ENCODE measurements at regions not wholly inside any gene's neighbourhood (a gene's known extent, or its start where the extent isn't known, plus 50 kb on each side); places are given as distances from the start of the nearest gene placed in this dataset.
"Not testable (repeated sequence)": the region's sequence is repeated elsewhere in the genome, so short reads cannot be mapped to it uniquely, and the experiment has no call there.

DNA sequence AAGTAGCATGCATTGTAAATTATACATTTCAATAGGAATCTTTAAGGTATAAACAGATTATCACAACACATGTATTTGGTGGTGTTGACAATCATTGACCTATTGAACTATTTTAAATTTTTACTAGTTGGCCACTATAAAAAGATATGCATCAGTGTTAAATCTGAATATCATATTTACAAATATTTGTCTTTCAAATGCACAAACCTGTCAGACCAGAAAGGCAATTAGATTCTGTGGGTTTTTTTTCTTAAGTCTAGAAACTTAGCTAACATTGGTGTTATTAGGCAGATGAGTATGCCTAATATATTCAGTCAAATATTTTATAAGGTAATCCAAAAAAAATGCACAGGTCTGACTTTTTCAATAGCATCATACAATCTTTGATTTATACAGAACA lies 241.4 kb upstream of the DGKB start:
- in situ Hi-C loops (cut with MboI; ENCODE audit: low sequenced_read_pairs): no loop called here

GRCh38 chr7:15143121-15143520 lies 240.6 kb upstream of the DGKB start:
- in situ Hi-C loops (cut with MboI; ENCODE audit: low sequenced_read_pairs): no loop called here

GRCh38 chr7:15140431-15140830 lies 237.9 kb upstream of the DGKB start:
- in situ Hi-C loops (cut with MboI; ENCODE audit: low sequenced_read_pairs): no loop called here

GRCh38 chr7:15131661-15132060 lies 229.1 kb upstream of the DGKB start:
- in situ Hi-C loops (cut with MboI; ENCODE audit: low sequenced_read_pairs): no loop called here

- in situ Hi-C loops (cut with MboI; ENCODE audit: low sequenced_read_pairs): no loop called here
Observed at GRCh38 chr7:15130666-15131541, 228.4 kb upstream of the DGKB start.

DNA sequence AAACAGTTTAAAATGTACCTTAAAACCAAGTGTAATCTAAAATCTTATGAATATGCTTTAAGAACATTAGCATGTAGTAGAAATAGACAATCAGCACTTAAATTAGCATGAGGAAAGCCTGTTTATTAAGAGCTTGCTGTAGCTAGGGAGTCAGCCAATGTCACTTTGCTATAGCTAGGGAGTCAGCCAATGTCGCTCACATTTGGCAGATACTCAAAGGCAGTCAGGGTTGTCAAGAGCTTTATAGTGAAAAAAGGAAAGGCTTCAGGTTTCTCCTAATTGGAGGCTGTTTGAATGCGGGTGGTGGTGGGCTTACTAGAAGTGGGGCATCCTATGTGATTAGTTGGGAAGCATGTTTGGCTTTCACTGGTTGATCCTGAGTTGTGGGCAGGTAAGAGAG lies 226.2 kb upstream of the DGKB start:
- in situ Hi-C loops (cut with MboI; ENCODE audit: low sequenced_read_pairs): no loop called here

DNA sequence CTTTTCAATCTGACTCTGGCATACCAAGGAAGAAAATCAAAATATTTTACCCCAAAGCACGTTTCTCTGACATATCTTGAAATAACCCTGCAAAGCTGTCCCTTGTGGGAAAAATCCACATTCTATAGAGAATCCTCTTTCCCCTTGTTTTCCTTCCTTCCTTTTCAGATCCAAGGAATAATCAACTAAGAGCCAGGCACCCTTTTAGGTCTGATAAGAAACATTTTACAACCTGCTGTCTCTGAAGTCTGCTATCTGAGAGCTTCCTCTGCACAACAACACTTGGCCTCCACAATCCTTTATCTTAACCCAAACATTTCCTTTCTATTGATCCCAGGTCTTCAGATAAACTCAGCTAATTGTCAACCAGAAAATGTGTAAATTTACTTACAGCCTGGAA lies 224.1 kb upstream of the DGKB start:
- in situ Hi-C loops (cut with MboI; ENCODE audit: low sequenced_read_pairs): not testable (repeated sequence)

- in situ Hi-C loops (cut with MboI; ENCODE audit: low sequenced_read_pairs): no loop called here
Observed at GRCh38 chr7:15123901-15124300, 221.3 kb upstream of the DGKB start.

- in situ Hi-C loops (cut with MboI; ENCODE audit: low sequenced_read_pairs): no loop called here
Observed at GRCh38 chr7:15113752-15114151, 211.2 kb upstream of the DGKB start.

GRCh38 chr7:15105711-15106110 lies 203.2 kb upstream of the DGKB start:
- in situ Hi-C loops (cut with MboI; ENCODE audit: low sequenced_read_pairs): no loop called here

DNA sequence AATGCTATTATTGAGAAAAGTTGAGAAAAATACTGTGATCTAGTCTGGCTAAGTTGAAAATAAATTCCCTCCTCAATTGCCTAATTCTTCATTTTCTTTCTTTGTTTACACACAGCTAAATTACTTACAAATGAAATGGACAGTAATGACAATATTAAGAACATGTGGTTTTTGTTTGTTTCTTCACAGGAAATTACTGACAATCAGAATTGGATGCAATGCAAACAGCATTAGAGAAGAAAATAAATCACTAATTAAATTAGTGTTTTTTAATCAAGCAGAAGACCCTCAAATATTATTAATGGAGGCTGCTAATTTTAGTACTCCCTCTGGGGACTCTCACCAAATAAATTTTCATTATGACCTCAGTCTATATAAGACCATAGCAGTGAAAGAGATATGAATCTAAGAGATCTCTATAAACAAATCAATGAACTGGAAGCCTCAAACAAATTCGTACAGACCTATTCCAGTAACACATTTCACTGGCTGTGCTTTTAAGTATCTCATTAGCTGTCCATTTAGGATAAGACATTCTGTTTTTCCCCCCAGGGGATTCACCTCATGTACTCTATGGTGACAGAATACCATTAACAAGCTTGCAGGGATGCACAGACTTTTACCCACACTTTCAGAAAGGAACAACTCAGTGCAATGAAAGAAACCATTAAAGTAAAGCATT lies 202.0 kb upstream of the DGKB start:
- in situ Hi-C loops (cut with MboI; ENCODE audit: low sequenced_read_pairs): no loop called here

DNA sequence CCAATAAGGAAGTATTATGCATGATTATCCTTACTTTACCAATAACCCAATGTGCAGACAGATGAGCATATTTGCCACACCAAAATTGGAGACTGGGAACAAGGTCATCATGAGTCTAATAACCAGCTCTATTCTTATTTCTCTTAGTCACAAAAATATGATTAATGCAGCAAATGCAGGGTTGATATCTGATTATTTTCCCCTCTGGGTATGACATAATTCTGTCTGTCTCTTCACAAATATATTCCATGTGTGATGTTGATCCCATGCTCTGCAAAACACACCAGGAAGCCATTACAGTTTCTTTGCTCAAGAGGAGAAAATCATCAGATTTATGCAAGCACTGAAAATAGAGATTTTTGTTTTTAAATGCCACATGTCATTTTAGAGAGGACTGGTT lies 196.5 kb upstream of the DGKB start:
- in situ Hi-C loops (cut with MboI; ENCODE audit: low sequenced_read_pairs): no loop called here

DNA sequence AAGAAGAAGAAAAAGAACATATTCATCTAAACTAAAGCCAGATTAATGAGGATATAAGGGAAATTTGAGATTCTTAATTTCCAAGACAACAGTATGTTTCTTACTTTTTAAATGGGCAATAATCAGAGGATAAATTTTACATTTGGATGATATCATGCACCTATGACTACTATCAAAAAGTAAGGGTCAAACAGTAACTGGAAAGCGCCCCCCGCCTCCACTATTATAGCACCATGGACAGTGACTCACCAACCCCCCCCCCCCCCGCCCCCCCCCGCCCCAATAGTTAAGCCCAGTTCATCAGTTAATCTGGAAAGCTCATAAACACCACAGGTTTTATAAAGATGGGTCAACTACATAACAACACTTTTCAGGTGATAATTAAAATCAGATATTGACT lies 194.3 kb upstream of the DGKB start:
- in situ Hi-C loops (cut with MboI; ENCODE audit: low sequenced_read_pairs): no loop called here

- in situ Hi-C loops (cut with MboI; ENCODE audit: low sequenced_read_pairs): no loop called here
Observed at GRCh38 chr7:15094989-15095388, 192.4 kb upstream of the DGKB start.

DNA sequence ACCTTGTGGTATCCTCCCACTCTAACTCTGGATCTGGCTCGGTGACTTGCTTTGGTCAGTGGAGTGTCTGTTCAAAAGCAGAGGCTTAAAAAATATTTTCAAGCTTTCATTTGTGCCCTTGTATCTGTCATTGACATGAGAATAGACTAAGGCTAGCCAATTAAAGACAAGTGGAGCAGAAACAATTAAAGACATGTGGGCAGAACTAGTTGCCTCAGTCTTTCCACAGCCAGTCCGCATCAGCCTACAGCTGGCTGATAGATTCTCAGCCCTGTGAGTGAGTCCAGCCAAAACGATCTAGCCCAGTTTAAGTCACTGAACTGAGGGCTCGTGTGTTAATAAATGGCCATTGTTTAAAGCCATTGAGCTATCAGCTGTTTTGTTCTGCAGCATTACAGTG lies 185.2 kb upstream of the DGKB start:
- in situ Hi-C loops (cut with MboI; ENCODE audit: low sequenced_read_pairs): no loop called here

DNA sequence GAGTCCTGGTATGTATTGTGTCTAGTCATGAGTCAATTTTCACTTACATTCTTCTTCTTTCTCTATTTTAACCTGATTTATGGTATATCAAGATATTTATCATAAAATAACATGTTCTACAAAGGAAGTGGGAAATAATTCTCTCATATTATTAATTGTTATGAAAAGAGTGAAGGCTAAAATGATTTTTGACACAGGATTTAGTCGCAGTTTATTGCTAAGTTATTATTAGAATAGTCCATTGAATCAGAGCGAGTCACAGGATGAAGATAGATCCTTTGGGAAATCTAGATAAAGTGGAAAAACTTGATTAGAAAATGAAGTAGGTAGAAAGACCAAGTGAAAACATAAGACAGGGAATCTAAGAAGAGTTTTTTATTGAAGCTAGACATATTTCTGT lies 184.3 kb upstream of the DGKB start:
- in situ Hi-C loops (cut with MboI; ENCODE audit: low sequenced_read_pairs): no loop called here

GRCh38 chr7:15086131-15086611 lies 183.6 kb upstream of the DGKB start:
- in situ Hi-C loops (cut with MboI; ENCODE audit: low sequenced_read_pairs): no loop called here

DNA sequence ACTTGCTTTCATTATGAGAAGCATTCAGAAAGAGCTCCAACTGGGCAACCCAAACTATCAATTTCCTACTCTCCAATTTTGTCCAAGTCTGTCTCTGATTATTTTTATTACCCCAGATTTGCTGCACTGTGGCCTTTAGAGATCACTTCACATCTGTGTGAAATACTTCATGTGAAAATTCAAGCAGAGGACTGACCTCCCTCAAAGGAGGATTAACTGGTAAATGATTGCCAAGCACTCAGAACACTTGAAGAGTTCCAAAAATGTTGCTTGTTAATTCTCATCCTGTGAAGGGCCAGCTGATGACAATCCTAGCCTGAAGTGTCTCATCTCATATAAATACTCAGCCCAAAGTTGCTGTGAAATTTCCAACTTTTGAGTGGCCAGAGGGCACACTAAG lies 182.8 kb upstream of the DGKB start:
- in situ Hi-C loops (cut with MboI; ENCODE audit: low sequenced_read_pairs): no loop called here

GRCh38 chr7:15084368-15084767 lies 181.8 kb upstream of the DGKB start:
- in situ Hi-C loops (cut with MboI; ENCODE audit: low sequenced_read_pairs): no loop called here

GRCh38 chr7:15081891-15082290 lies 179.3 kb upstream of the DGKB start:
- in situ Hi-C loops (cut with MboI; ENCODE audit: low sequenced_read_pairs): no loop called here

- in situ Hi-C loops (cut with MboI; ENCODE audit: low sequenced_read_pairs): no loop called here
Observed at GRCh38 chr7:15073301-15073700, 170.8 kb upstream of the DGKB start.

- in situ Hi-C loops (cut with MboI; ENCODE audit: low sequenced_read_pairs): no loop called here
Observed at GRCh38 chr7:15068324-15068723, 165.8 kb upstream of the DGKB start.
